NCI-H1930 (cell line): ENCODE measurements at regions not wholly inside any gene's neighbourhood (a gene's known extent, or its start where the extent isn't known, plus 50 kb on each side); places are given as distances from the start of the nearest gene placed in this dataset.
"Not testable (repeated sequence)": the region's sequence is repeated elsewhere in the genome, so short reads cannot be mapped to it uniquely, and the experiment has no call there.

Source experiments
- DNase-seq, 2 experiments: peaks; one replicate each; lab custom pipeline; 2025; lab: John Stamatoyannopoulos, UW

GRCh38 chr20:7790189-7790588 lies 150.1 kb downstream of the HAO1 start:
- no peak for DNase-seq

GRCh38 chr20:7792150-7792869 lies 147.9 kb downstream of the HAO1 start:
- no peak for DNase-seq

- DNase-seq: no peak
Observed at GRCh38 chr20:7798176-7798575, 142.1 kb downstream of the HAO1 start.

GRCh38 chr20:7799862-7800261 lies 140.4 kb downstream of the HAO1 start:
- no peak for DNase-seq

- not testable (repeated sequence) for DNase-seq
Observed at GRCh38 chr20:7803411-7804151, 136.7 kb downstream of the HAO1 start.

- no peak for DNase-seq
Observed at GRCh38 chr20:7806831-7807230, 133.4 kb downstream of the HAO1 start.

- DNase-seq: no peak
Observed at GRCh38 chr20:7817286-7817685, 123.0 kb downstream of the HAO1 start.

- DNase-seq: no peak
Observed at GRCh38 chr20:7818477-7818876, 121.8 kb downstream of the HAO1 start.

- DNase-seq: no peak
Observed at GRCh38 chr20:7820897-7821296, 119.4 kb downstream of the HAO1 start.

GRCh38 chr20:7822772-7823171 lies 117.5 kb downstream of the HAO1 start:
- no peak for DNase-seq

- DNase-seq: no peak
Observed at GRCh38 chr20:7828437-7828836, 111.8 kb downstream of the HAO1 start.

- no peak for DNase-seq
Observed at GRCh38 chr20:7829031-7829430, 111.2 kb downstream of the HAO1 start.

- no peak for DNase-seq
Observed at GRCh38 chr20:7829776-7830175, 110.5 kb downstream of the HAO1 start.
